HEK293 (cell line): ENCODE measurements at regions not wholly inside any gene's neighbourhood (a gene's known extent, or its start where the extent isn't known, plus 50 kb on each side); places are given as distances from the start of the nearest gene placed in this dataset.

Experiments used
- CTCF ChIA-PET: fragments of 350-600 bp; formaldehyde crosslinking; extraction: SDS; loops from one replicate; lab custom pipeline; 2021; ENCODE audit warnings: antibody characterized with exemption; lab: Yijun Ruan, JAX
- POLR2A ChIA-PET: fragments of 300-600 bp; formaldehyde crosslinking; extraction: SDS; loops from one replicate; lab custom pipeline; 2020; ENCODE audit warnings: antibody characterized with exemption, inconsistent platforms; lab: Yijun Ruan, JAX
- H3K27ac ChIP-seq: fragments of 200-500 bp; sonication (Bioruptor generic); 2 replicates; pipeline ENCODE4 v1.5.1; 2014; ENCODE audit warnings: low read depth, low read length, control low read depth, inconsistent platforms; ENCODE audit errors: extremely low read depth
- H3K36me3 ChIP-seq, 2 experiments: fragments of 200-500 bp in 1 of 2; sonication (Bioruptor generic) in 1 of 2; 1 replicate in 1 of 2; 2 replicates in 1 of 2; pipeline ENCODE4 v1.5.1; 2014 to 2017; ENCODE audit warnings: inconsistent platforms in 2 of 2, low read length in 2 of 2; ENCODE audit not compliant: control insufficient read depth in 2 of 2, insufficient read depth in 1 of 2
- H3K4me1 ChIP-seq: fragments of 200-500 bp; sonication (Bioruptor generic); 2 replicates; pipeline ENCODE4 v1.5.1; 2014; ENCODE audit warnings: mild to moderate bottlenecking, low read length, inconsistent platforms; ENCODE audit not compliant: control insufficient read depth, insufficient read depth
- H3K4me3 ChIP-seq: 2 replicates; pipeline ENCODE4 v1.5.1; 2011; ENCODE audit warnings: low read depth, mild to moderate bottlenecking, control low read depth, low read length, moderate library complexity
- H3K9me3 ChIP-seq: fragments of 200-500 bp; sonication (Bioruptor generic); 2 replicates; pipeline ENCODE4 v1.5.1; 2014; ENCODE audit warnings: low read depth, low read length, inconsistent platforms; ENCODE audit not compliant: control insufficient read depth, insufficient read depth
- BCL11A ChIP-seq: fragments of 450-650 bp; formaldehyde crosslinking; IDR thresholded peaks from 2 replicates; pipeline ENCODE4 v1.5.1; 2016; ENCODE audit warnings: low read depth, missing biosample characterization, missing genetic modification characterization
- KLF16 ChIP-seq: fragments of 450-650 bp; formaldehyde crosslinking; IDR thresholded peaks from 2 replicates; pipeline ENCODE4 v1.5.1; 2017; ENCODE audit warnings: missing biosample characterization, missing genetic modification characterization
- MYNN ChIP-seq: fragments of 450-650 bp; formaldehyde crosslinking; IDR thresholded peaks from 2 replicates; pipeline ENCODE4 v1.5.1; 2016; ENCODE audit warnings: missing biosample characterization, missing genetic modification characterization, borderline replicate concordance
- WT1 ChIP-seq: fragments of 450-650 bp; formaldehyde crosslinking; IDR thresholded peaks from 2 replicates; pipeline ENCODE4 v1.5.1; 2016; ENCODE audit warnings: missing biosample characterization, missing genetic modification characterization
- ZBTB20 ChIP-seq: fragments of 450-650 bp; formaldehyde crosslinking; IDR thresholded peaks from 2 replicates; pipeline ENCODE4 v1.5.1; 2016; ENCODE audit warnings: missing biosample characterization, missing genetic modification characterization
- ZBTB49 ChIP-seq: fragments of 450-650 bp; formaldehyde crosslinking; IDR thresholded peaks from 2 replicates; pipeline ENCODE4 v1.5.1; 2016; ENCODE audit warnings: missing biosample characterization, missing genetic modification characterization, low read depth
- ZEB2 ChIP-seq: fragments of 450-650 bp; formaldehyde crosslinking; IDR thresholded peaks from 2 replicates; pipeline ENCODE4 v1.5.1; 2016; ENCODE audit warnings: missing biosample characterization, missing genetic modification characterization
- ZNF266 ChIP-seq: fragments of 450-650 bp; formaldehyde crosslinking; IDR thresholded peaks from 2 replicates; pipeline ENCODE4 v1.5.1; 2016; ENCODE audit warnings: missing biosample characterization, missing genetic modification characterization, low read depth
- ZNF366 ChIP-seq: fragments of 450-650 bp; formaldehyde crosslinking; conservative IDR thresholded peaks from 2 replicates; pipeline ENCODE4 v1.5.1; 2016; ENCODE audit warnings: missing biosample characterization, missing genetic modification characterization
- ZNF416 ChIP-seq: fragments of 450-650 bp; formaldehyde crosslinking; IDR thresholded peaks from 2 replicates; pipeline ENCODE4 v1.5.1; 2016; ENCODE audit warnings: missing biosample characterization, missing genetic modification characterization
- ZNF423 ChIP-seq: fragments of 450-650 bp; formaldehyde crosslinking; IDR thresholded peaks from 2 replicates; pipeline ENCODE4 v1.5.1; 2016; ENCODE audit warnings: missing biosample characterization, missing genetic modification characterization
- ZNF426 ChIP-seq: fragments of 450-650 bp; formaldehyde crosslinking; IDR thresholded peaks from 2 replicates; pipeline ENCODE4 v1.5.1; 2017; ENCODE audit warnings: missing biosample characterization, missing genetic modification characterization, mild to moderate bottlenecking, inconsistent platforms, moderate library complexity
- ZNF514 ChIP-seq: fragments of 450-650 bp; formaldehyde crosslinking; IDR thresholded peaks from 2 replicates; pipeline ENCODE4 v1.5.1; 2016; ENCODE audit warnings: missing biosample characterization, missing genetic modification characterization
- ZNF555 ChIP-seq: fragments of 450-650 bp; formaldehyde crosslinking; conservative IDR thresholded peaks from 2 replicates; pipeline ENCODE4 v1.5.1; 2017; ENCODE audit warnings: missing biosample characterization, mild to moderate bottlenecking, missing genetic modification characterization, inconsistent platforms
- ZNF571 ChIP-seq: fragments of 450-650 bp; formaldehyde crosslinking; IDR thresholded peaks from 2 replicates; pipeline ENCODE4 v1.5.0; 2017; ENCODE audit warnings: missing biosample characterization, missing genetic modification characterization
- ZNF658 ChIP-seq: fragments of 450-650 bp; formaldehyde crosslinking; IDR thresholded peaks from 2 replicates; pipeline ENCODE4; 2016; ENCODE audit warnings: missing biosample characterization, missing genetic modification characterization
- ZNF670 ChIP-seq: fragments of 450-650 bp; formaldehyde crosslinking; IDR thresholded peaks from 2 replicates; pipeline ENCODE4 v1.5.1; 2016; ENCODE audit warnings: missing biosample characterization, missing genetic modification characterization, low read depth
- ZNF747 ChIP-seq: fragments of 450-650 bp; formaldehyde crosslinking; IDR thresholded peaks from 2 replicates; pipeline ENCODE4 v1.5.1; 2016; ENCODE audit warnings: missing biosample characterization, missing genetic modification characterization
- ZNF768 ChIP-seq: fragments of 450-650 bp; formaldehyde crosslinking; IDR thresholded peaks from 2 replicates; pipeline ENCODE4 v1.5.1; 2018; ENCODE audit warnings: missing biosample characterization, mild to moderate bottlenecking, missing genetic modification characterization
- ZNF776 ChIP-seq: fragments of 450-650 bp; formaldehyde crosslinking; IDR thresholded peaks from 2 replicates; pipeline ENCODE4 v1.5.0; 2017; ENCODE audit warnings: missing biosample characterization, missing genetic modification characterization, borderline replicate concordance
- ZNF843 ChIP-seq: fragments of 450-650 bp; formaldehyde crosslinking; IDR thresholded peaks from 2 replicates; pipeline ENCODE4 v1.5.1; 2016; ENCODE audit warnings: missing biosample characterization, missing genetic modification characterization
- TF ChIP-seq, protein P1 (sequence below): fragments of 450-650 bp; IDR thresholded peaks from 2 replicates; pipeline ENCODE4 v1.5.1; 2018; ENCODE audit warnings: missing biosample characterization, missing genetic modification characterization
- TF ChIP-seq, protein P2 (sequence below): fragments of 450-650 bp; formaldehyde crosslinking; IDR thresholded peaks from 2 replicates; pipeline ENCODE4 v1.5.1; 2016; ENCODE audit warnings: missing biosample characterization, missing genetic modification characterization
- TF ChIP-seq, protein P3 (sequence below): fragments of 450-650 bp; formaldehyde crosslinking; IDR thresholded peaks from 2 replicates; pipeline ENCODE4 v1.5.1; 2016; ENCODE audit warnings: missing biosample characterization, missing genetic modification characterization

GRCh38 chr13:31035185-31035965 is 102.9 kb downstream of the TEX26 start:
- ChIA-PET CTCF (interaction anchor here (1.8 kb wide), 1 partner anchor 9 kb away, joined by 6 read pairs; no protein-coding TSS in a partner anchor), POLR2A (no interaction called here)
- Histone ChIP-seq H3K4me3 (no peak overlapping the region), H3K4me1 (no peaks in the 10 kb centered on the region), H3K9me3 (no peaks in the 10 kb centered on the region), H3K36me3 (no peaks in the 10 kb centered on the region), H3K27ac (no peak overlapping the region)
- no peak for TF ChIP-seq ZNF366 (tag by site-specific recombination)
- TF ChIP-seq ZNF416 (tag by site-specific recombination): no peak
- no peak for TF ChIP-seq ZNF747 (tag by site-specific recombination)
- TF ChIP-seq ZBTB49 (tag by site-specific recombination): no peak
- no peak for TF ChIP-seq ZNF514 (tag by site-specific recombination)
- TF ChIP-seq ZBTB20 (tag by site-specific recombination): no peak
- TF ChIP-seq KLF16: no peak
- TF ChIP-seq ZNF843: no peak
- TF ChIP-seq, protein P1, sequence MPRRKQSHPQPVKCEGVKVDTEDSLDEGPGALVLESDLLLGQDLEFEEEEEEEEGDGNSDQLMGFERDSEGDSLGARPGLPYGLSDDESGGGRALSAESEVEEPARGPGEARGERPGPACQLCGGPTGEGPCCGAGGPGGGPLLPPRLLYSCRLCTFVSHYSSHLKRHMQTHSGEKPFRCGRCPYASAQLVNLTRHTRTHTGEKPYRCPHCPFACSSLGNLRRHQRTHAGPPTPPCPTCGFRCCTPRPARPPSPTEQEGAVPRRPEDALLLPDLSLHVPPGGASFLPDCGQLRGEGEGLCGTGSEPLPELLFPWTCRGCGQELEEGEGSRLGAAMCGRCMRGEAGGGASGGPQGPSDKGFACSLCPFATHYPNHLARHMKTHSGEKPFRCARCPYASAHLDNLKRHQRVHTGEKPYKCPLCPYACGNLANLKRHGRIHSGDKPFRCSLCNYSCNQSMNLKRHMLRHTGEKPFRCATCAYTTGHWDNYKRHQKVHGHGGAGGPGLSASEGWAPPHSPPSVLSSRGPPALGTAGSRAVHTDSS (tag by site-specific recombination): no peak
- TF ChIP-seq ZNF670 (tag by site-specific recombination): no peak
- no peak for TF ChIP-seq ZNF571 (tag by site-specific recombination)
- no peak for TF ChIP-seq ZNF266
- TF ChIP-seq, protein P2, sequence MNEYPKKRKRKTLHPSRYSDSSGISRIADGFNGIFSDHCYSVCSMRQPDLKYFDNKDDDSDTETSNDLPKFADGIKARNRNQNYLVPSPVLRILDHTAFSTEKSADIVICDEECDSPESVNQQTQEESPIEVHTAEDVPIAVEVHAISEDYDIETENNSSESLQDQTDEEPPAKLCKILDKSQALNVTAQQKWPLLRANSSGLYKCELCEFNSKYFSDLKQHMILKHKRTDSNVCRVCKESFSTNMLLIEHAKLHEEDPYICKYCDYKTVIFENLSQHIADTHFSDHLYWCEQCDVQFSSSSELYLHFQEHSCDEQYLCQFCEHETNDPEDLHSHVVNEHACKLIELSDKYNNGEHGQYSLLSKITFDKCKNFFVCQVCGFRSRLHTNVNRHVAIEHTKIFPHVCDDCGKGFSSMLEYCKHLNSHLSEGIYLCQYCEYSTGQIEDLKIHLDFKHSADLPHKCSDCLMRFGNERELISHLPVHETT (tag by site-specific recombination): no peak
- TF ChIP-seq ZEB2: no peak
- no peak for TF ChIP-seq ZNF555 (tag by site-specific recombination)
- TF ChIP-seq WT1 (tag by site-specific recombination): no peak
- TF ChIP-seq ZNF658 (tag by site-specific recombination): no peak
- TF ChIP-seq ZNF426 (tag by site-specific recombination): no peak
- no peak for TF ChIP-seq BCL11A

DNA sequence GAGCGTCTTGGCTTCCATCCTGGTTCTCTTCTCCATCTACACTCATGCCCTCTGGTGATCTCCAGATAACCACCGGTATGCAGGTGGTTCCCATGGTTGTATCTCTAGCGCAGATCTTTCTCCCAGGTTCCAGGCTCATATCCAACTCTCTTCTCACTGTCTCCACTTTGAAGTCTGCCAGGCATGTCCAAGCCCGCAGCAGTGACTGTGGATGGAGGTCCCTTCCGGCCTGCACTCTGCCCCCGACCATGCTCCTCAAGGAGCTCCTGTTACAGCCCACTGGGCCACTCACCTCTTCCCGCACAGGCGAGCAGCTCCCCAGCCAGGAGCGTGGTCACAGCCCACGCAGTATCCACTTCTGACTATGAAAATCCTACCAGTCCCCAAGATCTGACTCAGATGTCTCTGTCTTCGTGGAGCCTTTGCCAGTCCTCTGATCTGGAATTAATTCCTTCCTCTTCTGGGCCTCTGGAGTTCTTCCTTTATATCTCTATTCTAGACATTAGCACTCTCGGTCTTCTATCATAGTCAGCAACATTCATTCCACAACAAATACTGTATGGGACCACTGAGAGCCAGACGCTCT is 100.2 kb downstream of the TEX26 start:
- no peaks in the 10 kb centered on the region for H3K4me1 ChIP-seq
- no peak overlapping the region for H3K4me3 ChIP-seq
- no peaks in the 10 kb centered on the region for H3K36me3 ChIP-seq
- H3K9me3 ChIP-seq: no peaks in the 10 kb centered on the region
- no peak overlapping the region for H3K27ac ChIP-seq
- POLR2A ChIA-PET: interaction anchor here (0.9 kb wide), 1 partner anchor 16 kb away, joined by 3 read pairs; no protein-coding TSS in a partner anchor
- CTCF ChIA-PET: interaction anchor here (0.7 kb wide), 1 partner anchor 12 kb away, joined by 3 read pairs; no protein-coding TSS in a partner anchor
- TF ChIP-seq ZNF768 (tag by site-specific recombination) (no peak), MYNN (tag by site-specific recombination) (no peak), ZNF571 (tag by site-specific recombination) (no peak), ZNF776 (tag by site-specific recombination) (no peak), ZNF423 (tag by site-specific recombination) (no peak)
- TF ChIP-seq, protein P3, sequence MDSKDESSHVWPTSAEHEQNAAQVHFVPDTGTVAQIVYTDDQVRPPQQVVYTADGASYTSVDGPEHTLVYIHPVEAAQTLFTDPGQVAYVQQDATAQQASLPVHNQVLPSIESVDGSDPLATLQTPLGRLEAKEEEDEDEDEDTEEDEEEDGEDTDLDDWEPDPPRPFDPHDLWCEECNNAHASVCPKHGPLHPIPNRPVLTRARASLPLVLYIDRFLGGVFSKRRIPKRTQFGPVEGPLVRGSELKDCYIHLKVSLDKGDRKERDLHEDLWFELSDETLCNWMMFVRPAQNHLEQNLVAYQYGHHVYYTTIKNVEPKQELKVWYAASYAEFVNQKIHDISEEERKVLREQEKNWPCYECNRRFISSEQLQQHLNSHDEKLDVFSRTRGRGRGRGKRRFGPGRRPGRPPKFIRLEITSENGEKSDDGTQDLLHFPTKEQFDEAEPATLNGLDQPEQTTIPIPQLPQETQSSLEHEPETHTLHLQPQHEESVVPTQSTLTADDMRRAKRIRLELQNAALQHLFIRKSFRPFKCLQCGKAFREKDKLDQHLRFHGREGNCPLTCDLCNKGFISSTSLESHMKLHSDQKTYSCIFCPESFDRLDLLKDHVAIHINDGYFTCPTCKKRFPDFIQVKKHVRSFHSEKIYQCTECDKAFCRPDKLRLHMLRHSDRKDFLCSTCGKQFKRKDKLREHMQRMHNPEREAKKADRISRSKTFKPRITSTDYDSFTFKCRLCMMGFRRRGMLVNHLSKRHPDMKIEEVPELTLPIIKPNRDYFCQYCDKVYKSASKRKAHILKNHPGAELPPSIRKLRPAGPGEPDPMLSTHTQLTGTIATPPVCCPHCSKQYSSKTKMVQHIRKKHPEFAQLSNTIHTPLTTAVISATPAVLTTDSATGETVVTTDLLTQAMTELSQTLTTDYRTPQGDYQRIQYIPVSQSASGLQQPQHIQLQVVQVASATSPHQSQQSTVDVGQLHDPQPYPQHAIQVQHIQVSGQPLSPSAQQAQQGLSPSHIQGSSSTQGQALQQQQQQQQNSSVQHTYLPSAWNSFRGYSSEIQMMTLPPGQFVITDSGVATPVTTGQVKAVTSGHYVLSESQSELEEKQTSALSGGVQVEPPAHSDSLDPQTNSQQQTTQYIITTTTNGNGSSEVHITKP (tag by site-specific recombination): no peak
- TF ChIP-seq, all 188 proteins: peak for 0
